Fibroblast of upper back skin (primary cell): ENCODE measurements at regions not wholly inside any gene's neighbourhood (a gene's known extent, or its start where the extent isn't known, plus 50 kb on each side); places are given as distances from the start of the nearest gene placed in this dataset.
"Not testable (repeated sequence)": the region's sequence is repeated elsewhere in the genome, so short reads cannot be mapped to it uniquely, and the experiment has no call there.

Source experiments
- DNase-seq: peaks from one replicate; pipeline ENCODE4 v3.0.0-alpha.2; 2013

DNA sequence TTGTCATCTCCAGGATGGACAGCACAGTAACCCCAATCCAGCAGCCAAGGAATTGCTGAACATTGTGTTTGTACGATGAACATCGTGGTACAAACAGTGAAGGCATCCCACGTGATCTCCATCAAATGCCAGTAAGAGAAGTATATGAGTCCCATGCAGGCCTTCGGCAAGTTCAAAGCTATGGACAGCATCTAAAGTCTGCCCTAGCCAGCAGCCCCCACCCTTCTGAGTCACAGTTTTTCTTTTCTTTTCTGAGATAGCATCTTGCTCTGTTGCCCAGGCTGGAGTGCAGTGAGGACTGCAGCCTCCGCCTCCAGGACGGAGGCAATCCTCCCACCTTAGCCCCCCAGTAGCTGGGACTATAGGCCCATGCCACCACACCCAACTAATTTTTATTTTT is 71.0 kb upstream of the SRD5A2 start:
- DNase-seq: no peak

DNA sequence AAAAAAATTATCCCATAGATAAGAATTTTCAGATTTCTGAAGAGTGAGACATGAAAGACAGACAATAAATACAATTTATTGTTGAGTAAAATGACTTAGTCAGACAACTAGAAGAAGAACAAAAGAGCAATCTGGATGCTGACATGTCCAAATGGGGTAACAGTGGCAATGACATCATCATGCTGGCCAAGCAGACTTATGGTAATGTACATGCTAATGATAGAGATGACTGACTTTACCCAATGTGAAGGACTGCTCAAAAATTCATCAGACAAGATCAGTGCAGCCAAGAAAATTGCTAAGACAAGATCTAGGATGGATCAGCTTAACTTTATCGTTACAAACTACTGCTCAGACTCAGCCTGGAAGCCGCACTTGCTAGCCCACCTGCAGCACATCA is 70.5 kb upstream of the SRD5A2 start:
- DNase-seq: no peak

DNA sequence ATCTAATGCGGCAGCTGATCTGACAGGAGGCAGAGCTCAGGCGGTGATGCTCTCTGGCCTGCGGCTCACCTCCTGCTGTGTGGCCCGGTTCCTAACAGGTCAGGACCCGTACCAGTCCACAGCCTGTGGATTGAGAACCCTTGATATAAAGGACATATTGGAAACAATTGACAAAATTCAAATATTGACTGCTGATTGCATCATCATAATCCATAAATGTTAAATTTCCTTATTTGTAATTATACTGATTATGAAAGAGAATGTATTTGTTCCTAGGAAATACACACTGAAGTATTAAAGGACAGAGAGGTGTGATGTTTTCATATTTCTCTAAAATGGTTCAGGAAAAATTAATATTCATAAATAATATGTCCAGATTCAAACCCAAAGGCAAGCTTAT is 63.8 kb upstream of the SRD5A2 start:
- DNase-seq: no peak

DNA sequence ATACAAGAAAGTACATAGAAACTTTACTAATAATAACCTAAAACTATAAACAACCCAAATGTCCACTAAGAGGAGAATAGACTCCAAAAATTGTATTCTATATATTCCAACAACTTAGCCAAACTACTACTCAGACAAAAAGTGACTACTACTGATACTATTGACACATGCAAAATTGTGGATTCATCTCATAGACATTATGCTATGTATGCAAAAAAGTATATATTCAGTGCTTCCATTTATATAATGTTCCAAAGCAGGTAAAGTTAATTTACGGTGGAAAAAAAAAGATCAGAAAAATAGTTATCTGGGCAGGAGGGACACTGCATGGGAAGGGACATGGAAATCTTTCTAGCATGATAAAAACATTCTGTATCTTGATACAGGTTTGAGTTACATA is 62.0 kb upstream of the SRD5A2 start:
- DNase-seq: no peak

DNA sequence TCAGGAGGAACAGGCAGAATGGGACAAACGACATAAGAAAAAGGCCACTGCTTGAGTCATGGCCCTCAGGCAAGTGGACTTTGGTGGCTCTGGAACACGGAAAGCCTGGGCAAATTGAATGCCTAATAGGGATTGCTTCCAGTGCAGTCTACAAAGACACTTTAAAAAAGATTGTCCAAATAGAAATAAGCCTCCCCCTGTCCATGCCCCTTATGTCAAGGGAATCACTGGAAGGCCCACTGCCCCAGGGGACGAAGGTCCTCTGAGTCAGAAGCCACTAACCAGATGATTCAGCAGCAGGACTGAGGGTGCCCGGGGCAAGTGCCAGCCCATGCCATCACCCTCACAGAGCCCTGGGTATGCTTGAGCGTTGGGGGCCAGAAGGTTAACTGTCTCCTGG is 51.5 kb upstream of the SRD5A2 start:
- DNase-seq: not testable (repeated sequence)
